Renal pelvis (tissue), 1 donor: ENCODE measurements at regions not wholly inside any gene's neighbourhood (a gene's known extent, or its start where the extent isn't known, plus 50 kb on each side); places are given as distances from the start of the nearest gene placed in this dataset.
"Not testable (repeated sequence)": the region's sequence is repeated elsewhere in the genome, so short reads cannot be mapped to it uniquely, and the experiment has no call there.

Experiments
- DNase-seq: peaks from one replicate; pipeline ENCODE4 v3.0.0-alpha.2; 2013

DNA sequence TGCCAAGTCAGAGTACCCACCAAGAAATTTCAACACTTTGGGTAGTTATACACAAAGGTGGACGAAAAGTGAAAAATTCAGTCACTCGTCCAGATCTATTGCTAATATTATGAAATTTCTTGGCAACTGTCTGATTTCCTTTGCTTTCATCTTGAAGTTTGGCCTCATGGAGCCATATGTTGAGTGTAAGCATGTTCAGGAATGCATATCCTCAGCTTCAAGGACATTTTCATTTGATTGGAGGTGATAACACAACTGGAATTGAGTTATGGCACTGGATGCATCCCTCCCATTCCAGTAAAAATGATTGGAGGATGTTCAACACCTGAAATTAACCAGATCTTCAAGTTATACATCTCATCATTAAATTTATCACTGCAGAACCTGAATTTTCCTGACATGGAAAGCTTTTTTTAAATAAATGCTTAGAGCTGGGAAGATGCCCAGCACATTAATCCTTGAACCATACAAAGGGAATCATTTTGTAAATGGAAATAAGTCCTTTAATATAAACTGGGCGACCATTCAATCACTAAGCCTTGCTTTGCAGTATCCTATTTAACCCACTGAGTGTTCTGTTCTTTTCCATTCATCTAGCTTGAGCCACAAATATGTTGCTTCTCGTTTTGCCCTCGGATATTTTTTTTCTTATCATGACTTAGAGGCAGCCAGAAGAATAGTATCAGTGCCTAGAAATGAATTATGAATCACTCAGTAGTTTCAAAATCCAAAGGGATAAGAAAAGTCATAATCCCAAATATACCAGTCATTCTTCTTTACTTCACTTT lies 273.7 kb upstream of the PIK3R1 start:
- DNase-seq, result no peak

DNA sequence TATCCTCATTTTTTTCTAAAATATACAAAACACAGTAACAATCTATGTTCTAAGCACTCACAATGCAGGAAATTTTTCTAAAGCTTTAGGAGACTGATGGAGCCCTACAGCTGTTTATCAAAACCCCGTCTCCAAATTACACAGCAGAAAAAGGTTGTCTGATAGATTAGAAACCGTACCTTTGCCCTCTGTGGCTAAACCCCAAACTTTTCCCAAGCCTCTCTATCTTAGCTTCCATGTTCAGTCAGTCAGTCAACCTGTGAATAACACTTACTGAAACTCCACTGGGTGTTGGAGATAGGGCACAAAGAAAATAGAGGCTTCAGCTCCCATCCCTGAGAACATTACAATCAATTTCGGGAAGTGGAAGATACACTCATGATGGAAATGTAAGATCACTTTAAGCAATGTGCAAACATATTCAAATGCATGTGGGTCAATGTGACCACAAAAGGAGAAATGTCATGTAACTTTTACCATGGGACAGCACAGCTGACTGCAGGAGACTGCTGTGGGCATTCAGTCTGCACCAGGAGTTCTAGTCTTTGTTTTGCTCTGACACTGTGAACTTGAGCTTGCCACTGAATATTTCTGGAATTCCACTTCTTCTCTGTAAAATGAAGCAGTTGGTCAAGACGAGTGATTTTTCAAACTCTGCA lies 279.5 kb upstream of the PIK3R1 start:
- DNase-seq, result no peak

DNA sequence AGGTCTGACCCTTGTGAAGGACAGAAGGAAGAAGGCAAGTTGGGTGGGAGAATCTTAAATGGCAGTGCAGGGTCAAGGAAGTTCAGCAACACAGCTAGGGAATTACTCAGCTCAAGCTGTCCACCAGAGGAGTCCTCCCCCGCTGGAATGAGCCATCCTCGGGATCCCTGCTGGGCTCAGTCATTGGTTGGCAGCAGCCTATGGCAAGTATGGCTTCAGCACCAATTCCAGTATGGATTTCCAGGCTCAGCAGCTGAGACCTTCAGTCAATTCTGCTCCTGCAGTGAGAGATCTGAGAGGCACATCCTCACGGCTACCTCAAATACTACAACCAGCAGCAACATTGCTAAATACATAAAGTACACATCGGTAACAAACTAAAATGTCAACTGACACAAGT lies 280.6 kb upstream of the PIK3R1 start:
- no peak for DNase-seq

DNA sequence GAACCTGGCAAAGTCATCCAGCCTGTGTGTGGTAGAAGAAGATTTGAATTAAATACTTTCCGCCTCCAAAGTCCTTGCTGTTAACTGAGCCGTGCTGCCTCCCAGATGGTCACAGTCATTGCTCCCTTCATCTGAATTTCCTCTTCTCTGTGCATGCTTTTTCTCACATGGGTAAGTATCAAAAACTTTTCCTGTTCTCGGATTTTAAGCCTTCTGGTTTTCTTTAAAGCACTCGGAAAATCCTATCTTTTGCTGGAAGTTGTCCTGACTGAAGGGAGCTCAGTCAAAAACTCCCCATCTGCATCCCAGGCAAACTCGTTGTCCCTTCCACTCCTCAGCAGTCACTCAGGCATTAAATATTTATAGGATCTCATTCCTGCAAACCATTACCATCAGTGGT lies 290.0 kb upstream of the PIK3R1 start:
- no peak for DNase-seq

DNA sequence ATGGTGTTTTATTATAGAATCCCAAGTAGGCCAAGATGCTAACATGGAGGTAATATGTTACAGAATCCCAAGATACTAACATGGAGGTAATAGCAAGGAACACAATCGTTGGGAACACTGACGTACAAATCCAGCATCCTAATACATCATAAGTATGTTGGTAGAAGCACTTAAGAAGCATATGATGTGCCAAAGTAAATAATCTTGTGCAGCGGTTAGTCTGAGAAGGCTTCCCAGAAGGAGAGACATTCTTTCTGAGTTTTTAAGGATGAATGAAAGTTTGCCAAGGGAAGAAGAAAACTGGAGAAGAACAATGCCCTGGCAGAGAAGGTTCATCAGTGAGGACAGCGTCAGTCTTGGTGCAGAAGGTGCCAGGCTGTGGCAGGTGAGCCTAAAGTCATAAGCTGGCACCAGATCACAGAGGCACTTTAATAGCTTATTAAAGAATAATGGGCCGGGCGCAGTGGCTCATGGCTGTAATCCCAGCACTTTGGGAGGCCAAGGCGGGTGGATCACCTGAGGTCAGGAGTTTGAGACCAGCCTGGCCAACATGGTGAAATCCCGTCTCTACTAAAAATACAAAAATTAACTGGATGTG lies 294.5 kb upstream of the PIK3R1 start:
- DNase-seq, result no peak

DNA sequence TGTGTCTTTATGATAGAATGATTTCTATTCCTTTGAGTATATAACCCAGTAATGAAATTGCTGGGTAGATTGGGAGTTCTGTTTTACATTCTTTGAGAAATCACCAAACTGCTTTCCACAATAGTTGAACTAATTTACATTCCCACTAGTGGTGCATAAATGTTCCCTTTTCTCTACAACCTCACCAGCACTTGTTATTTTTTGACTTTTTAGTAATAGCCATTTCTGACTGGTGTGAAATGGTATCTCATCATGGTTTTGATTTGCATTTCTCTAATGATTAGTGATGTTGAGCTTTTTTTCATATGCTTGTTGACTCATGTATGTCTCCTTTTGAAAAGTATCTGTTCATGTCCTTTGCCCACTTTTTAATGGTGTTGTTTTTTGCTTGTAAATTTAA lies 296.0 kb upstream of the PIK3R1 start:
- not testable (repeated sequence) for DNase-seq

DNA sequence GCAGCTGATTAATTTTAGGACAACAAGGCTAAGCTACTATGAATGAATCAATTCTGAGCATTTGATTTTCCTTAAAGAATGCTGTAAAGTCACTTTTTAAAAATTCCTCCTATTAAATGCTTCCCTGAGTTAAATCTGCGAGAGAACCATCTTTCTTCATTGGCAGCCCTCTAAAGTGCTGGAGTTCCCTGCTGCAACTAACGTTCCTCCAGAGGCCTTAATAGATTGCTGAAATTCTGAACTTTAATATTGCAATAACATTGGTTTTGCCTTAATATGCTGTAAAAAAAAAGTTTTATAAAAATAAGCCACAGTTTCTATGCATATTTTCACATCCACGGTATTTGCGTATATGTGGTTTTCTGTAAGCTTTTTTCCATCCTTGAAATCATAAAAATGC lies 298.0 kb upstream of the PIK3R1 start:
- DNase-seq, result no peak

DNA sequence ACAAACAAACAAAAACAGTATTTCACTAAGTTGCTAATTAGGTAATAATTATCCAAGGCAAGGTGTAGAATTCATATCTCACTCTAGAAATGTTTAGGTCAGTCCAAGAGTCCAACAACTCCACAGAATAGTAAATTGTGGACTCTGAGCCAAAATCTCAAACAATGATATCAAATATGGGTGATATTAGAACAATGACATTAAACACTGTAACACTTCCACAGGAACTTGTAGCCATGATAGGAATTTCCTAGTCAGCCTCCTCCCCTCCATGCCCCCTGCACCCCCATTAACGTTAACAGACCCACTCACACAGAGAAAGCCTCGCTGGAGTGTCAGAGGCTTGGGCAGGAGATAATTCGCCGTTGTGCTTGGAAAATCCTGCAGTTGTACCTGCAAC lies 305.0 kb upstream of the PIK3R1 start:
- DNase-seq, result no peak

DNA sequence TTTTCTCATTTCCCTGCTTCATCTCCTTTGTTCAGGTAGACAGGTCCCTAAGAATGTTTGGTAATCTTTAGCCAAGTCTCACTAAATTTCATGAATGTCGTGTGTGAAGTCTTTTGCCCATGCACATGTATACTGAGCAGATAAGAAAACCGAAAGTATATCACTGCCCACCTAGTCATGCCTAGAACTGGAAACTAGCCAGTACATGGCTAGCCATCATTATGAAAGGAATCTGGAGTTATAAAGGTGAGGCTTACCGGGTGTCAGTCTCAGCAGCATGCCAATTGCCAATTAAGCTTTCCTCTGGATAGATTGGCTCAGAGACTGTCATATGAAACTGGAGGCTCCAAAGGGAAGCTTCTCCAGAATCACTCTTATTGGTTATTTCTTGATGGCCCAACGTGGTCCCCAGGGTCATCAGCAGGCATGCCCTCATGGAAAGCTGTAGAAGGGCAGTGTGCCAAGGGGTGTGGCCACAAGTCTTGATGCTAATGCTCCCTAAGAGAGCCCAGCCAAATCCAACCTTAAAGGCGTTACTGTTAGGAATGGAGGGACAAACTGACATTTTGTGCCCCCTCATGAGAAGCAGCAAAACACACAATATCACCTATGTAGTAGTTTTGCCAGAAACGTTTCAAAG lies 307.3 kb upstream of the PIK3R1 start:
- DNase-seq, result no peak

DNA sequence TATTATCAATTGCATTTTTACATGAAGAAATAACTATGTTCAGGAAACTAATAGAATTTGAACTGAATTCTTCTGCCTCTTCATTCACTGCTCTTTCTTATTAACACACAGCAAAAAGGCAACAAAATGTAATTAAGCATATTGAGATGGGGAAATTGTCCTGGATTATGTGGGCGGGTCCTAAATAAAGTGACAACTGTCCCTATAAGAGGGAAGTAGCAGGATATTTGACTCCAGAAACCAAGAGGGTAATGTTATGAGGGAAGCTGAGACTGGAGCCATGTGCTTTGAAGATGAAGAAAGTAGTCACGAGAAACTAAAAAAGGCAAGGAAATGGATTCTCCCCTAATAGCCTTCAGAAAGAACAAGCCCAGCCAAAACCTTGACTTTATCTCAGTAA lies 311.2 kb upstream of the PIK3R1 start:
- DNase-seq, result no peak

DNA sequence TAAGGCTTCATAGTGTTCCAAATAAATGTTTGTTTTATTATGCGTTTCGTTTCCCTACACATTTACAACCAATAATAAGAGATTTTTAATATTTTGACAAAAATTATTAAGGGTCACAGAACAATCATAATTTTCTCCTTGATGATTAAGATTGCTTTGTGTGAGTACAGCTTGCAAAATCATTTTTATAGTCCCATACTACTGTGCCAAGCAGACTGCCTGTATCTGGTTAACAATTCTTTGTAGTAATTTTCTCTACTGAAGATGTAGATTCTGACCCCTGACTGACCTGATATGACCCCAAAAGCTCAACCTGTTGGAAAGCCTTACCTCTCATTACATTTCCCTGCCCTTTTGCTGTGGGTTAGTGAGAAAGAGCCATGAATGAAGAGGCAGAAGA lies 311.9 kb upstream of the PIK3R1 start:
- DNase-seq, result no peak

DNA sequence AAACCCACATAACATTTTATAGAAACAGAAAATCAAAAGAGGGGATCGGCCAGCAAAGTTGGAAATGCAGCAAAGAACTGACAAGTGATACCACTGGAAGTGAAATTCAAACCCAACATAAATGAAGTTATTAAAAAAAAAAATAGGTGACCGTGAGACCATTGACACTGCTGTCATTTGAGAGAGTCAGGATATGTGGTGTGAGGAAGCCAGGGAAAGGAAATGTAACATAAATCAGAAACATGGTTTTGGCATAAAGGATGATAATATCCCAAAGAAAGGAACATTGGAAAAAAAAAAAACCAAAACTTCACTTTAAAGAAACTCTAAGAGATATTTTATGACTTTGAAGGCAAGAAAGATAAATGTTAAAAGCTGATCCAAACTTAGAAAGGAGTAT lies 312.4 kb upstream of the PIK3R1 start:
- DNase-seq, result no peak

DNA sequence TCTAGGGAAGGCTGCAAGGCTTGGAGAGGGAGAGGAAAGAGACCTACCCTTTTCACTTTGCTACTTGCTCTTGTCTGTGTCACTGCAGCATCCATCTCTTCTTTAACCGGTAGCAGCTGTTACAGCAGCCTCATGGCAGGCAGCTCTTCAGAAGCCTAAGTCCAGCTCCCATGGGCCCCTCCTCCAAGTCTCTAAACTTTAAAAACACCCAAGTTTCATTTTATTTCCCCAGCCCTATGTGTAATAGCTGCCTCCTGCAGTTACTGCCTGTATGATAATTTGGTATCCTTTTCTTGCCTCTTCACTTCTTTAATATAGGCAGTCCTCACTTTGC lies 313.1 kb upstream of the PIK3R1 start:
- DNase-seq, result no peak

DNA sequence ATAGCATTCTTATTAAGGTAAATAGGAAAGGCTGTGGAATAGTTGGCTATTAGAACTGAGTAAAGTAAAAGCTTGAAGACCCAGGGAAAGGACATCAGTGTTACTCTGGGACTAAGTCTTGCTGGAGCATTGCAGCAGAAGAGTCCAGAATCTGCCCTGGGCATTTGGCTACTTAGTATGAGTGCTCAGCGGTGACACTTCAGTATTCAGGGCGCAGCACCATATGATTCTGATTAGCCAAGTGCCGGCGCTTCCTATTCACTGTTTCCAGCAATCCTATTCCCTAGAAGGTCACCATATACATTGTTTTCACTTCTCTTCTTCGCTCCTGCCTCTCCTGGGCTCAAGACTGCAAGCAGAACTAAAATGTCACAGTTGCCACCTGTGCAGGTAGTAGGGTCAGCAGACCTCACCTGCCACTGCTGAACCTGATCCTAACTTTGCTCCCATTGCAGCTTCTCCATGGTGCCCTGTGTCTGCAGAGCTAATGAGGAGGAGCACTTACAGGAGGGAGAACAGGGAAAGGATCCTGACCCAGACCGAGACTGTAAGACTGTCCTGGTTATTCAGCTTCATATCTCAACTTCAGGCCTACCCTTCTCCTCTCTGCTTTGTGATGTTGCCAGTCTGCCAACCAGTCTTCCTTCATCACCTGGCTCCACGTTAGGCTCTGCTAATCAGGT lies 313.6 kb upstream of the PIK3R1 start:
- no peak for DNase-seq

DNA sequence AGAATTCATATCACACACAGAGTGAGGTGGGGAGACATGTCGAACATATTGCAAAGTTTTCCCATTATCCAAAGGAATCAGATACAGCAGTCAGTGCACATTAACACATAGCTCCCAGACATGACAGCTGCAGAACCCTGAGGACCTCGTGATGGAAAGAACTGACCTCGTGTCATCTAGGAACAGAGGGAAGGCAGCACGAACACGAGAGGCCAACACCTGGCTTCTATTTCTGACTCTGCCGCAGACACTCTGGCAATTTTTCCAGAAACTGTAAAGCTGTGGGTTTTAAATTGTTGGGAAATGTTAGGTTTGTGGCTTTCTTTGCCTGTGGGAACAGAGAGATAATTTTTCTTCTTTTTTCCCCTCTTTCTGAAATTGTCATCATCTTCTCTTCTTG lies 315.0 kb upstream of the PIK3R1 start:
- no peak for DNase-seq

DNA sequence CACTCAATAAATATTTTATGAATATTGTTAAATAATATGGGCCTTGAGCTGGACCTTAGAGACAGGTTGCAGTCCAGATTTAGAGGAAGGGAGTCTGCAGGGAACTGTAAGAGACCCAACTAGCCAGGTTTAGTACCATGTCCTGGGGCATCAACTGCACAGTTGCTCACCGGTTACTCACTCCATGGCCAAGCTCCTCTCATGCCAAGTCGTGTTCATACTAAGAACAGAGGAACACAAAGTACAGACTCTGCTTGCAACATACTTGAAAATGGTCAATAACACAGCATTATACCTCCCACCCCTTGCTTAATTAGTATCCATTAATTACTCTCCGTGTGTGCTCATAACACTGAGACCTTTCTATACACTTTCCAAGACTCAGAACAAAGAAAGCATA lies 317.6 kb upstream of the PIK3R1 start:
- DNase-seq, result no peak

DNA sequence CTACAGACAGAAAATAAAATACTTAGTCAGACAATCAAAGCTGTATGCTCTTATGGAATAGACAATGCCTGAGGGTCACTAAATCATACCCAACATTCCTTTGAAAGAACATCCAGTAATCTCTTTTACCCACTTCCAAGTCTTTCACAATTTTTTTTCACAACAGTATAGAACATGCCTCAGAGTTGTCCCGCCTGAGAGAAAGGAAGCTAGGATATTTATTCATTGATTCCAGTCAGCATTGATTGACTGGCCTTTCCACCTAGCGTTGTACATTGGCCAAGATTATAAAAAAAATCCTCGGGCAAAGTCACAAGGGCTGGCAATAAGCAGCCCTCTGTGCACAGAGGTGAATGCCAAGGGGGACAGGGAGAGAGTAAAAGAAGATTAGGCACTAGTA lies 318.1 kb upstream of the PIK3R1 start:
- no peak for DNase-seq

DNA sequence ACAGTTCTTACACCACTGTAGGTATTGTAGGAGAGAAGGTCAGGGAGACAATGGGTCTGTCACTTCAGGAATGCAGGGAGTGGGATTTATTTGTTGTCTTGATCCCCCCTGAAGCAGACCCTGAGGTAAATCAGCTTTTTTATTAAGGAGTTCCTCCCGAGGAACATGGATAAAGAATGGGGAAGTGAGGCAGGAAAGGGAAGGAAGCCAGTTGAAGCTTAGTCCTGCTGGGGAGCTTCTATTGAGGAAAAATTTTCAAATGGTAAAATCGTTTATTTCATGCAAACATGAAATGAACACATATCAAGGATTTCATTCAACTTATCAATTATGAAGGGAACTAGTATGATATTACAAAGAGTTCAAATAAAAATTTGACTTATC lies 318.6 kb upstream of the PIK3R1 start:
- no peak for DNase-seq

DNA sequence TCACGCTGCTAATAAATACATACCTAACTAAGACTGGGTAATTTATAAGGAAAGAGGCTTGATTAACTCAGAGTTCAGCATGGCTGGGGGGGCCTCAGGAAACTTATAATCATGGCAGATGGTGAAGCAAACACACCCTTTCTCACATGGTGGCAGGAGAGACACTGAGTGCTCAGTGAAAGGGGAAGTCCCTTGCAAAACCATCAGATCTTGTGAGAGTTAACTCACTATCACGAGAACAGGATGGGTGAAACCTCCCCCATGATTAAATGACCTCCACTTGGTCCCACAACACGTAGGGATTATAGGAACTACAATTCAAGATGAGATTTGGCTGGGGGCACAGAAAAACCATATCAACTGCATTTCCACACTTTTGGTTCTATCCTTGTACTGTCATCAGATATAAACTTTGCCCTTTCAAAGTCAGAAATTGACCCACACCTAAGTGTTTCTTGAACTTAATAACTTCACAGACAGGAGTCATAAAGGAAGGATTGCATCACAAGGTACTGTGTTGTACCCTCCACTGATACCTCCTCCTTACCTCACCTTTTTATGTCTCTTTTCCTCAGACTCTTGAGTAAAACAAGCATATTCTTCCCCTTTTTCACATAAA lies 319.1 kb upstream of the PIK3R1 start:
- no peak for DNase-seq

DNA sequence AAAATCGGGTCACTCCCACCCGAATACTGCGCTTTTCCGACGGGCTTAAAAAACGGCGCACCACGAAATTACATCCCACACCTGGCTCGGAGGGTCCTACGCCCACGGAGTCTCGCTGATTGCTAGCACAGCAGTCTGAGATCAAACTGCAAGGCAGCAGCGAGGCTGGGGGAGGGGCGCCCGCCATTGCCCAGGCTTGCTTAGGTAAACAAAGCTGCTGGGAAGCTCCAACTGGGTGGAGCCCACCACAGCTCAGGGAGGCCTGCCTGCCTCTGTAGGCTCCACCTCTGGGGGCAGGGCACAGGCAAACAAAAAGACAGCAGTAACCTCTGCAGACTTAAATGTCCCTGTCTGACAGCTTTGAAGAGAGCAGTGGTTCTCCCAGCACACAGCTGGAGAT lies 325.7 kb upstream of the PIK3R1 start:
- DNase-seq, result not testable (repeated sequence)

DNA sequence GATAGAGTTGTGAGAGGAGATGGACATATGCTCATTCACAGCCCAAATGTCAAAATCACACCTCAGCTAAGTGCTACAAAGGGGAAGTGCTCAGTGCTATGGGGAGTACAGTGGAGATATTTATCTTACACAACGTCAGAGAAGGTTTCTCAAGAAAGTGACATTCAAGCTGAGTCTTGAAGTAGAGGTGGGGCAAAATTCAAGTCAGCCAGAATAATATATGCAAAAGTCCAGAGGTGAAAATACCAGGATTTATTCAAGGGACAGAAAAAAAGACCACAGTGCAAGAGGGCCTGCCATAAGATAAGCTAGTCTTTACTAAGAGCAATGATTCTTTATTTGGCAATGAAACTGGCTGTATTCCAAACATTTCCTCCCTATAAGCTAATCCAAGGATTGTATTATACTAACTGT lies 327.8 kb upstream of the PIK3R1 start:
- DNase-seq, result no peak

DNA sequence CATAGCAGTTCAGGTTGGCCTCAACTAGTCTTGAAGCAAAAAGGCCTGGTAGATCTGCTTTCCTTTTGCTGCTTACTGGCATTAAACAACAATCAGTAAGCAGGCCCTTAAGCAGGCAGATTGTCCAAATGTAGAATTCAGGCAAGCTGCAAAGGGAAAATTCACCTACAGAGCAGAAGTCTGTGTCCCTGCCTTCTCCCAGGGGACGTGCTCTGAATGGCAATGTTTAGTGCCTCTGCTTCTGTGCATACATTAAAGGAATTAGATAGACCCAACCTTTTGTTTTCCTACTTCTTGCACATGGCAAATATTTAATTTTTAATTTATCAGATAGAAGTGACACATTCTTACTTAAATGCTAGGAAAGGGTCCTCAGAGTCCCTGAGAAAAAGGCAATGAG lies 328.8 kb upstream of the PIK3R1 start:
- DNase-seq, result no peak
